HG03432 (cell line): ENCODE measurements at regions not wholly inside any gene's neighbourhood (a gene's known extent, or its start where the extent isn't known, plus 50 kb on each side); places are given as distances from the start of the nearest gene placed in this dataset.

ENCODE experiments used
- ATAC-seq: cut with Tn5 transposase; IDR thresholded peaks from one replicate; pipeline ENCODE4 v1.9.1; 2021; ENCODE audit warnings: mild to moderate bottlenecking, moderate library complexity; ENCODE audit not compliant: unreplicated experiment

GRCh38 chr15:38072348-38073177 lies 138.1 kb downstream of the TMCO5A start:
- peak; percentile 66 for ATAC-seq

- ATAC-seq: no peak
These were observed 138.9 kb downstream of the TMCO5A start for GRCh38 chr15:38073178-38073946.

GRCh38 chr15:38074029-38074428 lies 139.6 kb downstream of the TMCO5A start:
- ATAC-seq: no peak

- ATAC-seq: no peak
These were observed 141.0 kb downstream of the TMCO5A start for GRCh38 chr15:38075466-38075865.

- ATAC-seq: peak; percentile 27
These were observed 142.3 kb downstream of the TMCO5A start for GRCh38 chr15:38076786-38077185.

- ATAC-seq: no peak
These were observed 144.8 kb downstream of the TMCO5A start for GRCh38 chr15:38079236-38079635.

GRCh38 chr15:38080651-38081275 lies 146.3 kb downstream of the TMCO5A start:
- no peak for ATAC-seq

- peak; percentile 75 for ATAC-seq
These were observed 149.8 kb downstream of the TMCO5A start for GRCh38 chr15:38084289-38084688.

- peak; percentile 78 for ATAC-seq
These were observed 150.7 kb downstream of the TMCO5A start for GRCh38 chr15:38085114-38085513.

- peak; percentile 47 for ATAC-seq
These were observed 151.6 kb downstream of the TMCO5A start for GRCh38 chr15:38085931-38086568.

GRCh38 chr15:38086611-38087010 lies 152.2 kb downstream of the TMCO5A start:
- ATAC-seq: no peak

- no peak for ATAC-seq
These were observed 154.5 kb downstream of the TMCO5A start for GRCh38 chr15:38088971-38089370.

GRCh38 chr15:38090223-38090622 lies 155.8 kb downstream of the TMCO5A start:
- ATAC-seq: no peak

GRCh38 chr15:38090678-38091077 lies 156.2 kb downstream of the TMCO5A start:
- no peak for ATAC-seq

- ATAC-seq: no peak
These were observed 156.7 kb downstream of the TMCO5A start for GRCh38 chr15:38091078-38091645.

- ATAC-seq: no peak
These were observed 158.7 kb upstream of the SPRED1 start for GRCh38 chr15:38093931-38094330.

- ATAC-seq: no peak
These were observed 149.7 kb upstream of the SPRED1 start for GRCh38 chr15:38102972-38103371.

- no peak for ATAC-seq
These were observed 149.1 kb upstream of the SPRED1 start for GRCh38 chr15:38103564-38103963.

- no peak for ATAC-seq
These were observed 141.6 kb upstream of the SPRED1 start for GRCh38 chr15:38111070-38111469.

- no peak for ATAC-seq
These were observed 140.2 kb upstream of the SPRED1 start for GRCh38 chr15:38112406-38112805.

- ATAC-seq: no peak
These were observed 137.5 kb upstream of the SPRED1 start for GRCh38 chr15:38115121-38115520.
